Astrocyte (in vitro differentiated cells and primary cell): ENCODE measurements at regions not wholly inside any gene's neighbourhood (a gene's known extent, or its start where the extent isn't known, plus 50 kb on each side); places are given as distances from the start of the nearest gene placed in this dataset.

Experiments used
- DNase-seq: peaks from one replicate; pipeline ENCODE4 v3.0.0-alpha.2; 2010; ENCODE audit warnings: low read depth
- FAIRE-seq: peaks from 2 replicates; lab custom pipeline; 2011; peaks lifted over from hg19 to GRCh38; lab: Jason Lieb, UNC
- H2AFZ ChIP-seq: 2 replicates; pipeline ENCODE4 v1.6.0; 2012; ENCODE audit warnings: low read depth, low read length, inconsistent platforms
- H3K27ac ChIP-seq: 2 replicates; pipeline ENCODE4 v1.5.1; 2011; ENCODE audit warnings: low read depth, low read length, inconsistent platforms
- H3K27me3 ChIP-seq: 2 replicates; pipeline ENCODE4 v1.6.0; 2011; ENCODE audit warnings: low read length, inconsistent platforms; ENCODE audit not compliant: insufficient read depth
- H3K36me3 ChIP-seq: 2 replicates; pipeline ENCODE4 v1.5.1; 2011; ENCODE audit warnings: low read length, inconsistent platforms; ENCODE audit not compliant: insufficient read depth
- H3K4me1 ChIP-seq: 2 replicates; pipeline ENCODE4 v1.5.1; 2011; ENCODE audit warnings: low read length, inconsistent platforms; ENCODE audit not compliant: insufficient read depth
- H3K4me2 ChIP-seq: 2 replicates; pipeline ENCODE4 v1.6.0; 2012; ENCODE audit warnings: low read length, inconsistent platforms
- H3K4me3 ChIP-seq: 2 replicates; pipeline ENCODE4 v1.5.1; 2011; ENCODE audit warnings: low read depth, mild to moderate bottlenecking, low read length, inconsistent platforms; ENCODE audit not compliant: insufficient read depth
- H3K79me2 ChIP-seq: 2 replicates; pipeline ENCODE4 v1.6.0; 2012; ENCODE audit warnings: mild to moderate bottlenecking, low read length, inconsistent platforms; ENCODE audit not compliant: insufficient read depth
- H3K9ac ChIP-seq: 2 replicates; pipeline ENCODE4 v1.6.0; 2012; ENCODE audit warnings: mild to moderate bottlenecking, low read length, inconsistent platforms
- H3K9me3 ChIP-seq: 2 replicates; pipeline ENCODE4 v1.5.1; 2012; ENCODE audit warnings: low read depth, mild to moderate bottlenecking, low read length, inconsistent platforms; ENCODE audit not compliant: insufficient read depth
- H4K20me1 ChIP-seq: 2 replicates; pipeline ENCODE4 v1.6.0; 2012; ENCODE audit warnings: low read length, inconsistent platforms; ENCODE audit not compliant: insufficient read depth
- H3K27ac Mint-ChIP-seq: one replicate; pipeline ENCODE4 v1.8.0; 2021; ENCODE audit warnings: mild to moderate bottlenecking, mixed read lengths; ENCODE audit not compliant: unreplicated experiment
- H3K27me3 Mint-ChIP-seq: one replicate; pipeline ENCODE4 v1.8.0; 2021; ENCODE audit warnings: low read depth, mixed read lengths; ENCODE audit not compliant: unreplicated experiment
- H3K36me3 Mint-ChIP-seq: one replicate; pipeline ENCODE4 v1.8.0; 2021; ENCODE audit warnings: low read depth, mixed read lengths; ENCODE audit not compliant: unreplicated experiment
- H3K4me1 Mint-ChIP-seq: one replicate; pipeline ENCODE4 v1.8.0; 2021; ENCODE audit warnings: low read depth, mixed read lengths; ENCODE audit not compliant: unreplicated experiment
- H3K4me3 Mint-ChIP-seq: one replicate; pipeline ENCODE4 v1.8.0; 2021; ENCODE audit warnings: mild to moderate bottlenecking, moderate library complexity, mixed read lengths; ENCODE audit not compliant: unreplicated experiment
- H3K9me3 Mint-ChIP-seq: one replicate; pipeline ENCODE4 v1.8.0; 2021; ENCODE audit warnings: mild to moderate bottlenecking, mixed read lengths; ENCODE audit not compliant: unreplicated experiment
- EZH2 ChIP-seq: IDR thresholded peaks from 2 replicates; pipeline ENCODE4 v1.6.1; 2012; ENCODE audit warnings: mild to moderate bottlenecking, low read length, inconsistent platforms; ENCODE audit not compliant: insufficient read depth
- TF ChIP-seq, protein P1 (sequence below): IDR thresholded peaks from 2 replicates; pipeline ENCODE4 v1.5.1; 2011; ENCODE audit warnings: low read depth, mild to moderate bottlenecking, inconsistent platforms, low read length, moderate library complexity; ENCODE audit not compliant: insufficient read depth

DNA sequence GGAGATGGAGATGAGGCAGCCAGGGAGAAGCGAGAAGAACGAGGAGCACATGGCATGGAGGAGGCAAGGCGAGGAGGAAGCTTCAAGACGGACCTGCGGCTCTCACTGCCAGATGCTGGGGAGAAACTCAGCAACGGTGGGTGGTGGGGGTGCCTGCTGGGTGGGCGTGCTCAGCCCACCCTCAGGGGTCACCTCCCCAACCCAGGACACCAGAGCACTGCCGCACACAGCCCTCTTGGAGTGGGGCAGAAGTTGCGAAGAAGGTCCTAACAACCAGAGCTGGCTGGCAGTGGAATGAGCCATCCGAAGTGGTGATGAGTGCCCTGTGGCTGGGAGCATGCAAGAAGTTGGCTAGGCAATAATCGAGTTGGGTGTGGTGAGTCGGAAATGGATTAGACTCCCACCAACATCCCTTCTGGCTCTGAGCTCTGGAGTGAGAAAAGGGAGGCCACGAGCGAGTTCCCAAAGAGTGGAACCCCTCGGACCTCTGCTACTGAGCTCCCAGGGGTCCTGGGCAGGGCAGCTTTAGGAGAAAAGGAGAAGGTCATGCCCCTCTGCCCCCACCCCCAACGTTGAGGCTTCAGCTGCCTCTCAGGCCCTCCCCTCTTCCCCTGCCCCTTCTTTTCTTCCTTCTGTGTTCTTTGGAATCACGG lies 212.7 kb upstream of the MVB12B start:
- TF ChIP-seq EZH2: no peak
- H3K9me3 ChIP-seq: no peaks in the 10 kb centered on the region
- Mint-ChIP-seq H3K36me3 (peaks cover 2% of the 10 kb centered on the region), H3K27ac (no peak overlapping the region), H3K9me3 (peaks cover 6% of the 10 kb centered on the region), H3K27me3 (peaks cover 69% of the 10 kb centered on the region), H3K4me3 (no peak overlapping the region), H3K4me1 (no peaks in the 10 kb centered on the region)
- no peak overlapping the region for H3K4me2 ChIP-seq
- H3K27ac ChIP-seq: no peak overlapping the region
- DNase-seq: no peak
- no peaks in the 10 kb centered on the region for H4K20me1 ChIP-seq
- FAIRE-seq: no peak
- no peak overlapping the region for H3K9ac ChIP-seq
- no peak overlapping the region for H2AFZ ChIP-seq
- H3K4me3 ChIP-seq: no peak overlapping the region
- peaks cover 7% of the 10 kb centered on the region for H3K27me3 ChIP-seq
- no peaks in the 10 kb centered on the region for H3K79me2 ChIP-seq
- no peaks in the 10 kb centered on the region for H3K36me3 ChIP-seq
- H3K4me1 ChIP-seq: no peaks in the 10 kb centered on the region

DNA sequence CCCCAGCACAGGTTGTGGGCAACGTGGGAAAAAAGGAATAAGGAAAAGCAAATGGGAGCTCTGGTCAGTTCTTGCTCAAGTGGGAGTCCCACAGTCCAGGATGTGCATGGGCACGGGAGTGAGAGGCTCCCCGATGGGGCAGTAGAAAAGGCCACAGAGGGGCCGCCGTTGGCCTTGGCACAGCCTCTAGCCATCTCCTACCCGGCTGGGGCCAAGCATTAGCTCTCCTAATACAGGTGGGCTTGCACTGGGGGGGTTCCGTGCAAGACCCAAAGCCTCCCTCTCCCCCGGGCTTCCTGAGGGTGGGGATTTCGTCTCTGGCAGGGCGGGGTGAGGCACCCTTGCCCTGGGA lies 212.2 kb upstream of the MVB12B start:
- H3K36me3 ChIP-seq: no peaks in the 10 kb centered on the region
- peaks cover 2% of the 10 kb centered on the region for H3K36me3 Mint-ChIP-seq
- H3K4me3 ChIP-seq: no peak overlapping the region
- H3K4me1 Mint-ChIP-seq: no peaks in the 10 kb centered on the region
- no peak for FAIRE-seq
- no peaks in the 10 kb centered on the region for H3K4me1 ChIP-seq
- no peaks in the 10 kb centered on the region for H3K9me3 ChIP-seq
- TF ChIP-seq, protein P1, sequence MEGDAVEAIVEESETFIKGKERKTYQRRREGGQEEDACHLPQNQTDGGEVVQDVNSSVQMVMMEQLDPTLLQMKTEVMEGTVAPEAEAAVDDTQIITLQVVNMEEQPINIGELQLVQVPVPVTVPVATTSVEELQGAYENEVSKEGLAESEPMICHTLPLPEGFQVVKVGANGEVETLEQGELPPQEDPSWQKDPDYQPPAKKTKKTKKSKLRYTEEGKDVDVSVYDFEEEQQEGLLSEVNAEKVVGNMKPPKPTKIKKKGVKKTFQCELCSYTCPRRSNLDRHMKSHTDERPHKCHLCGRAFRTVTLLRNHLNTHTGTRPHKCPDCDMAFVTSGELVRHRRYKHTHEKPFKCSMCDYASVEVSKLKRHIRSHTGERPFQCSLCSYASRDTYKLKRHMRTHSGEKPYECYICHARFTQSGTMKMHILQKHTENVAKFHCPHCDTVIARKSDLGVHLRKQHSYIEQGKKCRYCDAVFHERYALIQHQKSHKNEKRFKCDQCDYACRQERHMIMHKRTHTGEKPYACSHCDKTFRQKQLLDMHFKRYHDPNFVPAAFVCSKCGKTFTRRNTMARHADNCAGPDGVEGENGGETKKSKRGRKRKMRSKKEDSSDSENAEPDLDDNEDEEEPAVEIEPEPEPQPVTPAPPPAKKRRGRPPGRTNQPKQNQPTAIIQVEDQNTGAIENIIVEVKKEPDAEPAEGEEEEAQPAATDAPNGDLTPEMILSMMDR: no peak
- no peak for TF ChIP-seq EZH2
- peaks cover 6% of the 10 kb centered on the region for H3K9me3 Mint-ChIP-seq
- DNase-seq: no peak
- no peak overlapping the region for H3K4me3 Mint-ChIP-seq
- H3K79me2 ChIP-seq: no peaks in the 10 kb centered on the region
- no peak overlapping the region for H3K27ac ChIP-seq
- H3K27ac Mint-ChIP-seq: no peak overlapping the region
- H4K20me1 ChIP-seq: no peaks in the 10 kb centered on the region
- no peak overlapping the region for H3K9ac ChIP-seq
- H3K27me3 Mint-ChIP-seq: peaks cover 65% of the 10 kb centered on the region
- H3K27me3 ChIP-seq: peaks cover 5% of the 10 kb centered on the region
- H3K4me2 ChIP-seq: no peak overlapping the region
- no peak overlapping the region for H2AFZ ChIP-seq

DNA sequence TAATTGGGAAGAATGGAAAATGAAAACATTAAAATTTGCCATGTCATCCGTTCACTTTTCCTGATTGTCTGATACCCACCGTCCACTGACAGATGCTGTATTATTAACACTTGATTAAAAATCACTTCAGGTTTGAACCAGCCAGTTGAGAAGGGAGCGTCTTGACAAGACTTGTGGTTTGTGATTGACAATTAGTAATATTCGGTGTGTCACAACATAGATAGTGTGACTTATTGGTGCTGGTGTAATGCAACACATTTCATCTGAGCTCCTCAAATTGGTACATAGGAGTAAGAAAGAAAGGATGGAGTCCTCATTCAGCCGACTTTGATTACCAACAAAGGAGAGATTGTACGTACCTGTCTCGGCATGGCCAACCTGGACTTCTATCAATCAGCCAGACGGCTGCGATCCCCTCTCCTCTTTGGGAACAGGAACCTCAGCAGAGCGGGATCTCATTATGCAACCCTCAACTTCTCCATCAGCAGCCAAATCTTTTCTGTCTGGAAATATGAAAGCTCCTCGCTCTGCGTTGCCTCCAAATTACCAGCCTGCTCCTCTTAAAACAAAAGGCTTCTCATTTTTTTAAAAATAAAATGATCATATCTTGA lies 211.7 kb upstream of the MVB12B start:
- Histone ChIP-seq H3K9me3 (no peaks in the 10 kb centered on the region), H3K4me2 (no peak overlapping the region), H4K20me1 (no peaks in the 10 kb centered on the region), H3K4me3 (no peak overlapping the region), H3K79me2 (no peaks in the 10 kb centered on the region), H3K27ac (no peak overlapping the region), H3K9ac (no peak overlapping the region), H3K4me1 (no peaks in the 10 kb centered on the region), H3K36me3 (no peaks in the 10 kb centered on the region), H2AFZ (no peak overlapping the region), H3K27me3 (peaks cover 6% of the 10 kb centered on the region)
- peaks cover 6% of the 10 kb centered on the region for H3K9me3 Mint-ChIP-seq
- TF ChIP-seq, protein P1: no peak
- no peak for TF ChIP-seq EZH2
- H3K4me1 Mint-ChIP-seq: no peaks in the 10 kb centered on the region
- peaks cover 64% of the 10 kb centered on the region for H3K27me3 Mint-ChIP-seq
- peaks cover 2% of the 10 kb centered on the region for H3K36me3 Mint-ChIP-seq
- FAIRE-seq (no peak), DNase-seq (no peak)
- H3K4me3 Mint-ChIP-seq: no peak overlapping the region
- H3K27ac Mint-ChIP-seq: no peak overlapping the region
